ENCODE measurements at regions not wholly inside any gene's neighbourhood (a gene's known extent, or its start where the extent isn't known, plus 50 kb on each side); places are given as distances from the start of the nearest gene placed in this dataset.

DNA sequence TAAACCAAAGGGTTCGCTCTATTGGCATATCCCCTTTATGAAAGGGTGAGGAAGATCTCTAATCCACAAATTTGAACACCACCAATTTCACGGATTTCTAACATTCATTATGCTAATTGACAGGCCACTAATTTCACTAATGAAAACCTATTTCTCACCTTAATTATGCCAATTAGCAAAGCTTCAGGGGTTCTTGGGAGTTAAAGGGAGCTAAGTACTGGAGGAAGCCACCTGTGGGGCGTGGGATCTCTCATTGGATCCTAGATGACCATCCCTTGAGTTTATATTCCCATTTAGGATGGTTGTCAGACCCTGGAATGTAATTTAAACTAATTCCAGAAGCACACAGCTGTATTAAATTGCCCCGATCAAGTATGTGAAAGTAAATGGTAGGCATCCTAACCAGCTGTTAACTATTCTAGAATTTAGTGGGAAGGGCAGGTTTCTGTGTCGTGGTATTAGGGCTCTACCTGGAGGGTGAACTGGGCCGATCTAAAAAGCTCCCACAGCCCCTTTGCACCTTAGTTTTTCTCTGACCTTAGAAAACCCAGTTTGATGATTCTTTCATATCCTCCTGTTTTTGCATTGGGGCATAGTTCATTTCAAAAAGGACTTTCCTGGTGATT is 77.1 kb downstream of the C9orf152 start:
- TF ChIP-seq, protein P1, sequence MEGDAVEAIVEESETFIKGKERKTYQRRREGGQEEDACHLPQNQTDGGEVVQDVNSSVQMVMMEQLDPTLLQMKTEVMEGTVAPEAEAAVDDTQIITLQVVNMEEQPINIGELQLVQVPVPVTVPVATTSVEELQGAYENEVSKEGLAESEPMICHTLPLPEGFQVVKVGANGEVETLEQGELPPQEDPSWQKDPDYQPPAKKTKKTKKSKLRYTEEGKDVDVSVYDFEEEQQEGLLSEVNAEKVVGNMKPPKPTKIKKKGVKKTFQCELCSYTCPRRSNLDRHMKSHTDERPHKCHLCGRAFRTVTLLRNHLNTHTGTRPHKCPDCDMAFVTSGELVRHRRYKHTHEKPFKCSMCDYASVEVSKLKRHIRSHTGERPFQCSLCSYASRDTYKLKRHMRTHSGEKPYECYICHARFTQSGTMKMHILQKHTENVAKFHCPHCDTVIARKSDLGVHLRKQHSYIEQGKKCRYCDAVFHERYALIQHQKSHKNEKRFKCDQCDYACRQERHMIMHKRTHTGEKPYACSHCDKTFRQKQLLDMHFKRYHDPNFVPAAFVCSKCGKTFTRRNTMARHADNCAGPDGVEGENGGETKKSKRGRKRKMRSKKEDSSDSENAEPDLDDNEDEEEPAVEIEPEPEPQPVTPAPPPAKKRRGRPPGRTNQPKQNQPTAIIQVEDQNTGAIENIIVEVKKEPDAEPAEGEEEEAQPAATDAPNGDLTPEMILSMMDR (IDR thresholded peaks at IDR 0.05; ENCODE audit: borderline replicate concordance, extremely low read depth, low read length, poor library complexity, severe bottlenecking), result no peak
- no peak for TF ChIP-seq EZH2 (IDR thresholded peaks at IDR 0.05; ENCODE audit: borderline replicate concordance, low read depth, low read length, severe bottlenecking)

All from DND-41 (cell line).